ENCODE measurements at regions not wholly inside any gene's neighbourhood (a gene's known extent, or its start where the extent isn't known, plus 50 kb on each side); places are given as distances from the start of the nearest gene placed in this dataset.

- H3K4me3 ChIP-seq (ENCODE audit: low read depth, low read length), result no peak overlapping the region
- TF ChIP-seq CTCF (conservative IDR thresholded peaks at IDR 0.05; ENCODE audit: low read depth, low read length), result no peak
- DNase-seq (ENCODE audit: low read depth), result no peak
These were observed 796.4 kb upstream of the ARPP21 start for GRCh38 chr3:34842706-34843480.

DNA sequence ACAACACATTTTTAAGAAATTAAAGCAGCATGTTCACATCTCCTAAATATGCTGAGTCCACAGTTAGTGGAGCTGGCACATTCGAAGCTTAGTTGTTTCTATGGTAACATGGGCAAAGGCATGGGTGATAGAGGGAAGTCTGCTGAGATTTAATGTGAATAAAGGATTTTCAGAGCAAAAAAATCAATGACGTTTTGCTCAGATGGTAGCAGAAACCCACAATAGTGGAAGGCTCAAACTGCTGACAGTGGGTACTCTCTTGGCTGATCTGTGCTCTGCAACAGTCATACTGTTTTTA lies 795.1 kb upstream of the ARPP21 start:
- no peak for DNase-seq (ENCODE audit: low read depth)
- H3K4me3 ChIP-seq (ENCODE audit: low read depth, low read length), result no peak overlapping the region
- TF ChIP-seq CTCF (conservative IDR thresholded peaks at IDR 0.05; ENCODE audit: low read depth, low read length), result no peak

DNA sequence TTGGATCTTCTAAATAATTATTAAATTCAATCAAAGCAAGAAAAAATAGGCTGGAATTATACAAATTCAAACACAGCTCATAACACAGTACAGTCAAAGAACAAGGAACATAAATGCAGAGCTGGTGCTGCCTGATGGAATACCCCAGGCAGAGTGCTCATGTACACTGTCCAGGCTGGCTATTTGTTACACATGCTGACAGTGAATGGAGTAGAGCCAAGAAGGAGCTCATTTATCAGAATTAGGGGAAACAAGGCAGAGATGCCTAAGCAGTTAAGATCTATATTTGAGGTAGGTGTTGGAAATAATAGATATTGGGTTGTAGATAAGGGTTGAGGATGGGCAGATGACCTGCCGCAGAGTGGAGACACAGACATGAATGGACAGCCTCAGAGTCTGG lies 788.2 kb upstream of the ARPP21 start:
- no peak for DNase-seq (ENCODE audit: low read depth)
- no peak for TF ChIP-seq CTCF (conservative IDR thresholded peaks at IDR 0.05; ENCODE audit: low read depth, low read length)
- H3K4me3 ChIP-seq (ENCODE audit: low read depth, low read length), result no peak overlapping the region

GRCh38 chr3:34852844-34853439 lies 786.4 kb upstream of the ARPP21 start:
- DNase-seq (ENCODE audit: low read depth), result no peak
- TF ChIP-seq CTCF (conservative IDR thresholded peaks at IDR 0.05; ENCODE audit: low read depth, low read length), result no peak
- no peak overlapping the region for H3K4me3 ChIP-seq (ENCODE audit: low read depth, low read length)

GRCh38 chr3:34856081-34856947 lies 783.0 kb upstream of the ARPP21 start:
- no peak for TF ChIP-seq CTCF (conservative IDR thresholded peaks at IDR 0.05; ENCODE audit: low read depth, low read length)
- H3K4me3 ChIP-seq (ENCODE audit: low read depth, low read length), result no peak overlapping the region
- DNase-seq (ENCODE audit: low read depth), result no peak

DNA sequence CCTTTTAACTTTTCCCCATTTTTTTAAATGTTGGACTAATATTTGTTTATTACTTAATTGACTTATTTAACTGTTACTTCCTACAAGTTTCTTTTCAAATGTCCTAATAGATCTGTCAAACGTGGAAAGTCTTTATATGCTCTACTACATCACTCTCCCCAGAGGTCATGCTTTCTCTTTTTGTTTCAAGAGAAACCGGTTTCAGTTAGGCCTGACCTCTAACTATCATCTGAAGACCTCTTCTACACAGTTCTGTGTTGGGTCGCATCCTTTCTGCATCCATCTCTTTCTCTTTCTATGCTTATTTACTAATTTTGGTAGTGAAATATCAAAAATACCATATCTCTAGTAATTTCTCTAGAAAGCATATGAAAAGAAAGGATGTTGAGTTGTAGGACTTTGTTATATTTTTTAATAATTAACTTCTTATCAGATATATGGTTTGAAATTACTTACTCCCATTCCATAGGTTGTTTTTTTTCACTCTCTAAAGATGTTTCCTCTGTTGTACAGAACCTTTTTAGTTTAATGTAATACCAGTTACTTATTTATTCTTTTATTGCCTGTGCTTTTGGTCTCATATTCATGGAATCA lies 781.2 kb upstream of the ARPP21 start:
- H3K4me3 ChIP-seq (ENCODE audit: low read depth, low read length), result no peak overlapping the region
- TF ChIP-seq CTCF (conservative IDR thresholded peaks at IDR 0.05; ENCODE audit: low read depth, low read length), result no peak
- no peak for DNase-seq (ENCODE audit: low read depth)
